ENCODE measurements at regions not wholly inside any gene's neighbourhood (a gene's known extent, or its start where the extent isn't known, plus 50 kb on each side); places are given as distances from the start of the nearest gene placed in this dataset.

DNA sequence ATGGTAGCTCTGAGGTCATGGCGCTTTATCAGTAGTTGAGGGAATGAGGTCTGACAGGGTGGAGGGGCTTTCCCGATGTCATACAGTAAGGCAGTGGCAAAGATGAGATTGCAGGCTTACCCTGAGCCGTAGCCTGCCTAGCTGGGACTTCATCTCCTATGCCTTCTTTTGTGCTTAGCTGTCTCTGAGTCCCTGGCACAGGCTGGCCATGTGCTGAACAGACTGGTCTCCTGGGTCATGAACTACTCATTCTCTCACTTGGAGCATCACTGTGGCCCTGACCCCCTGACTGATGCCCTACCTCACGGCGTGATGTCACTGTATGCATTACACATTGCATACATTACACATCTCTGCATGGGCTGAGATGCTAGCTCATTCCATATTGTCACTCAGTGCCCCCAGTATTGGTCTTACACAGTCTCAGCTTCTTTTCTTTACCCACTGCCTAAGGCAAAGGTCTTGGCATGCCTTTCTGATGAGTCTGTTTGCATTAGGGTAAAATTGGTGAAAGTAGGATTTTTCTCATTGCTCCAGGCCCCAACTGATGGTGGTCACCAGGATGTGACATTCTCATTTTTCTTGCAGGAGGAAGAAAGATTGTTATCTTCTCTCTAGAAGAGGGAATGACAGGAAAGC, 389.4 kb upstream of the CADM1 start:
- TF ChIP-seq POLR2AphosphoS5 (IDR thresholded peaks at IDR 0.05) (no peak), POLR2A (IDR thresholded peaks at IDR 0.05) (no peak)
- TF ChIP-seq, protein P1, sequence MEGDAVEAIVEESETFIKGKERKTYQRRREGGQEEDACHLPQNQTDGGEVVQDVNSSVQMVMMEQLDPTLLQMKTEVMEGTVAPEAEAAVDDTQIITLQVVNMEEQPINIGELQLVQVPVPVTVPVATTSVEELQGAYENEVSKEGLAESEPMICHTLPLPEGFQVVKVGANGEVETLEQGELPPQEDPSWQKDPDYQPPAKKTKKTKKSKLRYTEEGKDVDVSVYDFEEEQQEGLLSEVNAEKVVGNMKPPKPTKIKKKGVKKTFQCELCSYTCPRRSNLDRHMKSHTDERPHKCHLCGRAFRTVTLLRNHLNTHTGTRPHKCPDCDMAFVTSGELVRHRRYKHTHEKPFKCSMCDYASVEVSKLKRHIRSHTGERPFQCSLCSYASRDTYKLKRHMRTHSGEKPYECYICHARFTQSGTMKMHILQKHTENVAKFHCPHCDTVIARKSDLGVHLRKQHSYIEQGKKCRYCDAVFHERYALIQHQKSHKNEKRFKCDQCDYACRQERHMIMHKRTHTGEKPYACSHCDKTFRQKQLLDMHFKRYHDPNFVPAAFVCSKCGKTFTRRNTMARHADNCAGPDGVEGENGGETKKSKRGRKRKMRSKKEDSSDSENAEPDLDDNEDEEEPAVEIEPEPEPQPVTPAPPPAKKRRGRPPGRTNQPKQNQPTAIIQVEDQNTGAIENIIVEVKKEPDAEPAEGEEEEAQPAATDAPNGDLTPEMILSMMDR (IDR thresholded peaks at IDR 0.05) = no peak

Measured in prostate gland (tissue), 2 donors.